Activated CD4-positive, alpha-beta T cell treated with anti-CD3 and anti-CD28 coated beads, Interleukin-2, amount 50 U/mL, for 48 hours (primary cell): ENCODE measurements at regions not wholly inside any gene's neighbourhood (a gene's known extent, or its start where the extent isn't known, plus 50 kb on each side); places are given as distances from the start of the nearest gene placed in this dataset.

Source experiments
- DNase-seq, 2 experiments: peaks; one replicate each; pipeline ENCODE4 v3.0.0-alpha.2; 2020

- DNase-seq: no peak
Measured at GRCh38 chr10:91040343-91040742, 119.5 kb upstream of the ANKRD1 start.

DNA sequence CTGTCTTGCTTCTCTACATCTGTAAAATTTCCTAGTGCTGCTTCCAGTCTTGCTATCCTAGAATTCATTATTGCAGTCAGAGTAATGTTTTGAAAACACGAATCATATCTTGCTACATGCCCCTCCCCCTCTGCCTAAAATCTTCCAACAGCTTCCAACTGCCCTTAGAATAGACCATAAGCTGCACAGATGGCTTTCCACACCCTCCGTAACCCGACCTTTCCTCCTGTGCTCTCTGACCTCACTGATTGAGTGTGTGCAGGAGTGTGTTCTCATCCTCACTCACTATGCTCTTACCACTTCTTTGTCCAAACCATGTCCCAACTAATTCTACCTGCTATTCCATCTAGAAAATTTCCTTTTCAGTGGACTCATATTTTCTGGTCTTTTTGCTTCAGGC lies 121.2 kb upstream of the ANKRD1 start:
- no peak for DNase-seq

DNA sequence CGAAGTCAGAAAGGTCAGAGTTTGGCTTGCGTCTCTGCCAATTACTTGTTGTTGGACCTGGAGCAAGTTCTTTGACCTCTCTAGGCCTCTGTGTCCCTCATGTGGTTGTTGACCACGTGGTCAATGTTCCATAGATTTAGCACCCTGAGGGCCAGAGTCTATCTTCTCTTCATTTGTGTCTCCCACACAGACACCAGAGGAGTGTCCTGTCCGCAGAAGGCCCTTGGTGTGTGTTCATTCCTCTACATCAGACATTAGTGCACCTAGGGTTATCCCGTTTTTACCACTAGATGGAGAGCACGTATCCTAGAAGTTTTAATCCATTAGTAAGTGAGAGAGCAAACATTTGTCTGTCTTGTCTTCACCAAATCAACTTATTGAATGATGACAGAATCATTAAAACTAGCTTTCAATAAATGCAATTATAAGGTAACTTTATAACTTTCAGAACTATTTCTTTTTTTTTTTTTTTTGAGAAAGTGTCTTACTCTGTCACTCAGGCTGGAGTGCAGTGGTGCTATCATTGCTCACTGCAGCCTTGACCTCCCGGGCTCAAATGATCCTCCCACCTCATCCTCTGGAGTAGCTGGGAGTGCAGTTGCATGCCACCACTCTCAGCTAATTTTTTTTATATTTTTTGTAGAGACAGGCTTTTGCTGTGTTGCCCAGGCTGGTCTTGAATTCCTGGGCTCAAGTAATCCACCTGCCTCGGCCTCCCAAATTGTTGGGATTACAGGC lies 122.5 kb upstream of the ANKRD1 start:
- no peak for DNase-seq

- DNase-seq: no peak
Measured at GRCh38 chr10:91046869-91047268, 126.0 kb upstream of the ANKRD1 start.

- DNase-seq: no peak
Measured at GRCh38 chr10:91048380-91048779, 127.5 kb upstream of the ANKRD1 start.

DNA sequence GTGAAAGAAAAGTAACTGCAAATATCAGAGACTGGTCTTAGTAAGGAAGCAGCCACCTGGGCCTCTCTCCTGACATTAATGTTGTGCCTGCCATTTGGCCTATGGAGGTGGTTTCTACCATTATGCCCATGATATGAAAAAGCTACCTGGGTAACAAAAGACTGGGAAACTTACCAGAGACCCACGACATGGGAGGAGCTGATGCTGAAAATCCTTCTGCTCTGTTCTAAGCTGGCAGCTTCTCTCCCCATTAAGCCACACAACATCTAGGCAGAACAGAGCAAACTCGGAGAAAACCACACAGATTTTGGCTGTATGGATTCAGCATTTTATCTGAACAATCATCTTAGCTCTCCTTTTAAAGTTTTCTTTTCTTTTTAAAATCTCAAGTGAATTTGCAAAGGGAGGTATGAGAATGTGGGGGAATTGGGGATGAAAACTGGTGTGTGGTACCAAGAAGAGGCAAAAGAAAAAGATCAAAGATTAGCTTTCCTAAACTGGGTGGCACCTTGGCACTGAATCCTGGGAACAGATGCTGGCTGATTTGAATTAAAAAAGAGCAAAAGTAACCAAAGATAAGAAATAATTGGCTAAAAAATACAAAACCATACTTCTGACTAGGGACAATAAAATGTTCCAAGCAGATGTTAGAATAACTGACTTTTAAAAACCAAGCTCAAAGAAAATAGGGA lies 128.6 kb upstream of the ANKRD1 start:
- no peak for DNase-seq

DNA sequence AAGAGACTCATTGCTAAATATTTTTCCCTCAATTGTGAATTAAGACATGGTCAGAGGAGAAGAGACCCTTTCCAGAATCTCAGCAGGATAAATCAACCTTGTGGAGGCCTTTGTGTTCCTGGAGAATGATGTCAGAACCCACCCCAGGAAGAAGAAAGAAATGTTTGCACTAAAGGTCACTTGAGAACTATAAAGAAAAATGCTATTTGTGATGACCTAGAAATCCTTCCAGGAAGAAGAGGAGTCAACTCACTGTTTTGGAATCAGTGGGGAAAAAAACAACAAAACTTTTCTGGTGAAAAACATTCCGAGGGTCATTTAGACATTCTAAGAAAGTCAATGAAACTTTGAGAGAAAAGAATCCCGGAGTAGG lies 129.1 kb upstream of the ANKRD1 start:
- no peak for DNase-seq

GRCh38 chr10:91050371-91051034 lies 129.6 kb upstream of the ANKRD1 start:
- no peak for DNase-seq

GRCh38 chr10:91051829-91052228 lies 130.9 kb upstream of the ANKRD1 start:
- no peak for DNase-seq

DNA sequence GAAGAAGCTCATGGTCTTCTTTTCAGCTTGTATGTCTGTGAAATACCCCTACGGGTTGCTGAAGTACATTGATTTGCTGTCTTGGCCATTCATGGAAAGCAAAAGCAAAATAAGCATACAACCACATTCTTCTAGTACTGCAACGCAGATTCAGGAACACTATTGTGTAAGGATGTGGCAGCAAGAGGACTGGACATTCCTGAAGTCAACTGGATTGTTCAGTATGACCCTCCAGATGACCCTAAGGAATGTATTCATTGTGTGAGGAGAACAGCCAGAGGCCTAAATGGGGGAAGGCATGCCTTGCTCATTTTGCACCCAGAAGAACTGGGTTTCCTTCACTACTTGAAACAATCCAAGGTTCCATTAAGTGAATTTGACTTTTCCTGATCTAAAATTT lies 133.4 kb upstream of the ANKRD1 start:
- no peak for DNase-seq

DNA sequence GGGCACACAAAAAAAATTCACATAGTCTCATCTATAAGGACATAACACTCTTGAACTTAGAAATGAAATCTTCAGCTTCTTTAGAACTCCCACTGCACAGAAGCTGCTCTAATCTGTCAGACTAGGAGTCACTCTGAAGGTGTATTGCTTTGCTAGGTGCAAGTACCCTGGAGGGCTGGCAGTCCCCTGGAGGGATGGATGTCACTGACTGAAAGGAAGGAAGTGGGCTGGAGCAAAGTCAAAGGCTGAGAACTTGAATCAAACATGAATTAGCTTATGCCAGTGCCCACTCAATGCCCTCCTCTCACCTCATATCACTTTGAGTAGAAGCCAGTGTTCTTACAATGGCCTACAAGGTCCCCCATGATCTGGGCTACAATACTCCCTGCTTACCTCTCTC lies 140.3 kb upstream of the ANKRD1 start:
- no peak for DNase-seq

GRCh38 chr10:91061608-91062007 lies 140.7 kb upstream of the ANKRD1 start:
- no peak for DNase-seq

DNA sequence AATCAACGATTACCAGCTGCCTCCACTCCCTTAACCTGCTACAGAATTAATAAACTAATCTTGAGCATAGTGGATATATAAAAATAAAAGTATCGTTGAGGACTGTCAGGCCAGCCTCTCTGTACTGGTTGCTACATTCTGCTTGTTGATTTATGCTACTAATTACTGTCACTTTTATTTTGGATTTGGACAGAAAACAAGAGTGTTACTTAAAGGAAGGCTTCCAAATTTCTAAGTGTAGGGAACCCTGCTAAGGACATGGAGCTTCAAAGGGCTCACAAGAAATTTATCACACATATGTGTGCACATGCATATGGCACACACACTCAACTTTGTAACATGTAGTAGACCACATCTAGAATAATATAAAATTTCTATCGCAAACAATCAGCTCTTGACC lies 141.2 kb upstream of the ANKRD1 start:
- no peak for DNase-seq

- no peak for DNase-seq
Measured at GRCh38 chr10:91071786-91072185, 148.7 kb upstream of the PCGF5 start.

DNA sequence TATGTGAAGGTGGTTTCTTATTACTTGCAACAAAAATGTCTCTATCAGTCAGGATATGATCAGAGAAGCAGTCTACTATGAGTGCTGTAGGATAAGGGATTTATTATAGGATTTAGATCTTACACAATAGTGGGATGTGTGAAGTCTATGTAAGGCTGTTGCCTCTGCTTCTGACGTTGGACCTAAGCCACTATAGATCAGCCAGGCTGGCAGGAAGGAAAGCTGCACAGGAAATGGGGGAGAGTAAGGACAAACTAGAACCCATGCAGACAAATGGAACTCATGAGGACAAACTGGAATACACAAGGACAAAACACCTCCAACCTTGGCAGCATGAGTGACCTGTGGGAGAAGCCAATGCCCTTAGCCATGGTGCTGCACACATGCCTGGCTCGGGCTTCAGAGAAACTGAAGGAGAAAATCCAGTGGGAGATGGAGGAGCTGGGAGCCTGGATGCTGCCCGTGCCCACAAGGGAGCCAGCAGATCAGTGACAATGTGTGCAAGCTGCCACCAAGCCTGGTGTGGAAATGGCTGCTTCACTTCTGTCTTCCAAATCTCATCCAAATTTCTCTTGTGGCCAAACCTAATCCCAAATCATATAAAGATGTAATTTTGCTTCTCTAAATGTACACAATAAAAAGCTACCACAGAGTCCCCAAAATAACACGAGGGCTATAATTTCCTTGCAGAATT lies 147.0 kb upstream of the PCGF5 start:
- no peak for DNase-seq

DNA sequence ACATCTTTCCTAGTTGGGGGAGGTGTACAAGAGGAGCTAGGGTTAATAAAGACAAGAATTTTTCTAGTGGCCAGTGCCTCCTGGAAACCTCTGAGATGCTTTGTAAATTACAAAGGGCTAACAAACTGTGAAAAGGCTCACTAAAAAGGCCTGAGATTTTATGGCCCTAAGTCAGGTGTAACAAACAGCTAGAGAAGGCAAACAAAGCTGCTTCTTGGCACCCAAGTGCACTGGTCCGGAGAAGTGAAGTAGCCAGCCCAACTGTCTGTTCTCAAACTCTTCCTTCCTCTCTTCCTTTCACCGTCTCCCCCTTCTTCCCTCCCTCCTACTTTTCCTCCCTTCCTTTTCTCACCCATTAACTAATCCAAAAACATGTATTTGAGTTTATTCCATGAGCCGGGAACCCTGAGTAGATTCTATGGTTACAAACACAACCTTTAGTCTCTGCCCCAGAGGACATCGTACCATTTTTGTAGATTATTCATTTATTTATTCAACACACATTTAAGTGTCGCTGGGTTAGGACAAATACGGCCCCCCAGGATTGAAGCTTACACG lies 143.4 kb upstream of the PCGF5 start:
- no peak for DNase-seq

DNA sequence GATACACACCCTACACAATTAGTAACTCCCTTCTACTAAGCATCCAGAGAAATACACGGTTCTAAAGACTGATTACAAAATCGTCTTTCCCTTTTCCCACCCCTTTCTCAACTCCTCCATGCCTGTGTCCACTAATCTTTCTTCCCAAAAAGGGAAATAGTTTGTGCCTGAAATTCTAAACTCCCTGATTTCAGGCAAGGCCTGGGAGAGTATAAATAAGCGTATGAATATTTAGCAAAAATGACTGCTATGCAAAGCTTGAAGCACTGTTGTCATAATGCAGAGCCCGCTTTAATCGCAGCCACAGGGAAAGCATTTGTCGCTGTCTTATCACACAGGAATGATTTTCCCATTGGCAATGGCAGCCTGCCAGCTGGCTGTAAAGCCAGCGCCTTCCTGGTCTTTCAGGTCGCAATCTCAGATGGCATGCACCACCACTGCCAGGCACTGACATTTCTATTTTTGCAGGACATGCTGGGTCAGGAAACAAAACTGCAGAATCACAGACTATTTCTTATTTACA lies 142.9 kb upstream of the PCGF5 start:
- DNase-seq: no peak

DNA sequence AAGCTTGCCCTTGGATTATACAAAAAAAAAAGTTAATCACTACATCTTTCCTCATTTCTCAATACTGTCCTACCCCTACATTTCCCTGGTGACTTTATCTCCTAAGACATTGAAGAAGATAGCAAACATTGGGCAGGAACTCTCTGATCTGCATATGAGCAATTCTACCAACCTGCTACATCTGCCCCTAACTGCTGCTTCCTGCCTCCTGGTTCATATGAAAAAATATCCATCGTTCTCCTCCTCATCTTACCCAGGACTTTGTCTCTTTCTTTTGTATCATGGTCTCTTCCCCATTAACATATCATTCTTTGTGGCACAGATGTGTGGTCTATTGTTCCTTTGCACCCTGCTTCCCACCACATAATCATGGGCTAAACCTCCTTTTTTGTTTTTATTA lies 139.7 kb upstream of the PCGF5 start:
- no peak for DNase-seq

GRCh38 chr10:91082447-91082846 lies 138.0 kb upstream of the PCGF5 start:
- no peak for DNase-seq

GRCh38 chr10:91088300-91089140 lies 131.9 kb upstream of the PCGF5 start:
- DNase-seq: no peak

- DNase-seq: no peak
Measured at GRCh38 chr10:91090761-91091529, 129.5 kb upstream of the PCGF5 start.
